GM18505 (cell line): ENCODE measurements at regions not wholly inside any gene's neighbourhood (a gene's known extent, or its start where the extent isn't known, plus 50 kb on each side); places are given as distances from the start of the nearest gene placed in this dataset.
"Not testable (repeated sequence)": the region's sequence is repeated elsewhere in the genome, so short reads cannot be mapped to it uniquely, and the experiment has no call there.

Experiments used
- ATAC-seq: cut with Tn5 transposase; IDR thresholded peaks from one replicate; pipeline ENCODE4 v1.9.1; 2021; ENCODE audit not compliant: unreplicated experiment
- POLR2A ChIP-seq: IDR thresholded peaks from 4 replicates; pipeline ENCODE4 v1.6.1; 2011; ENCODE audit warnings: borderline replicate concordance; ENCODE audit not compliant: insufficient read depth, insufficient read length; ENCODE audit errors: extremely low read depth

- no peak for TF ChIP-seq POLR2A
- no peak for ATAC-seq
Observed at GRCh38 chr5:99386406-99387077, 457.7 kb upstream of the CHD1 start.

GRCh38 chr5:99379187-99379586 is 450.4 kb upstream of the CHD1 start:
- ATAC-seq, result no peak
- TF ChIP-seq POLR2A, result no peak

GRCh38 chr5:99378443-99378842 is 449.6 kb upstream of the CHD1 start:
- no peak for TF ChIP-seq POLR2A
- no peak for ATAC-seq

- no peak for ATAC-seq
- TF ChIP-seq POLR2A, result no peak
Observed at GRCh38 chr5:99369797-99370593, 441.2 kb upstream of the CHD1 start.

GRCh38 chr5:99368726-99369125 is 439.9 kb upstream of the CHD1 start:
- TF ChIP-seq POLR2A, result no peak
- ATAC-seq, result no peak

GRCh38 chr5:99355881-99356280 is 427.1 kb upstream of the CHD1 start:
- TF ChIP-seq POLR2A, result no peak

GRCh38 chr5:99349787-99350186 is 421.0 kb upstream of the CHD1 start:
- no peak for ATAC-seq

More at GRCh38 chr5:99355881-99356280, 427.1 kb upstream of the CHD1 start:
- no peak for ATAC-seq

GRCh38 chr5:99348597-99348996 is 419.8 kb upstream of the CHD1 start:
- no peak for ATAC-seq
- no peak for TF ChIP-seq POLR2A

More at GRCh38 chr5:99349787-99350186, 421.0 kb upstream of the CHD1 start:
- TF ChIP-seq POLR2A, result no peak

GRCh38 chr5:99339758-99340157 is 411.0 kb upstream of the CHD1 start:
- ATAC-seq, result not testable (repeated sequence)

- no peak for TF ChIP-seq POLR2A
- no peak for ATAC-seq
Observed at GRCh38 chr5:99334936-99335335, 406.1 kb upstream of the CHD1 start.

GRCh38 chr5:99331061-99331460 is 402.3 kb upstream of the CHD1 start:
- no peak for ATAC-seq
- TF ChIP-seq POLR2A, result no peak

- TF ChIP-seq POLR2A, result no peak
- ATAC-seq, result no peak
Observed at GRCh38 chr5:99320436-99320835, 391.6 kb upstream of the CHD1 start.

- no peak for ATAC-seq
- TF ChIP-seq POLR2A, result no peak
Observed at GRCh38 chr5:99317136-99317535, 388.3 kb upstream of the CHD1 start.

GRCh38 chr5:99316484-99316883 is 387.7 kb upstream of the CHD1 start:
- ATAC-seq, result no peak
- no peak for TF ChIP-seq POLR2A
